Loucy (cell line): ENCODE measurements at regions not wholly inside any gene's neighbourhood (a gene's known extent, or its start where the extent isn't known, plus 50 kb on each side); places are given as distances from the start of the nearest gene placed in this dataset.
A peak's percentile ranks its signal among the peaks of the same experiment; 100 is the strongest.

ENCODE experiments used
- H2AFZ ChIP-seq: fragments of 200-600 bp; sonication (generic); 2 replicates; pipeline ENCODE4 v1.6.0; 2016; ENCODE audit warnings: antibody characterized with exemption, mild to moderate bottlenecking, low read length, moderate library complexity
- H3F3A ChIP-seq: fragments of 200-600 bp; 2 replicates; pipeline ENCODE4 v1.6.0; 2016; ENCODE audit warnings: antibody characterized with exemption, low read depth, mild to moderate bottlenecking
- H3K27me3 ChIP-seq: fragments of 200-600 bp; sonication (generic); 2 replicates; pipeline ENCODE4 v1.6.1; 2014; ENCODE audit warnings: low read length, mild to moderate bottlenecking; ENCODE audit not compliant: insufficient read depth, poor library complexity, severe bottlenecking
- H3K36me3 ChIP-seq: fragments of 200-600 bp; sonication (generic); 2 replicates; pipeline ENCODE4 v1.6.1; 2016; ENCODE audit warnings: low read length; ENCODE audit not compliant: insufficient read depth
- H3K4me1 ChIP-seq: fragments of 200-600 bp; sonication (generic); 2 replicates; pipeline ENCODE4 v1.5.1; 2014; ENCODE audit warnings: low read length, mild to moderate bottlenecking; ENCODE audit not compliant: insufficient read depth, poor library complexity, severe bottlenecking
- H3K4me2 ChIP-seq: fragments of 200-600 bp; sonication (generic); 2 replicates; pipeline ENCODE4 v1.6.0; 2014; ENCODE audit warnings: antibody characterized with exemption, low read length, low read depth, mild to moderate bottlenecking; ENCODE audit not compliant: poor library complexity, severe bottlenecking
- H3K4me3 ChIP-seq: fragments of 200-600 bp; sonication (generic); 2 replicates; pipeline ENCODE4 v1.5.1; 2014; ENCODE audit warnings: low read length, mild to moderate bottlenecking, mixed read lengths; ENCODE audit not compliant: poor library complexity, severe bottlenecking
- H3K79me2 ChIP-seq: fragments of 200-600 bp; sonication (generic); 2 replicates; pipeline ENCODE4 v1.6.1; 2014; ENCODE audit warnings: low read length; ENCODE audit not compliant: insufficient read depth
- H3K9ac ChIP-seq: fragments of 200-600 bp; sonication (generic); 2 replicates; pipeline ENCODE4 v1.6.0; 2014; ENCODE audit warnings: mild to moderate bottlenecking, low read depth, low read length, moderate library complexity; ENCODE audit not compliant: poor library complexity, severe bottlenecking
- H3K9me2 ChIP-seq: fragments of 200-600 bp; sonication (generic); replicated peaks from 2 replicates; pipeline ENCODE4 v1.6.1; 2016; ENCODE audit warnings: low read depth, low read length, mixed read lengths
- H3K9me3 ChIP-seq: fragments of 200-600 bp; sonication (generic); 2 replicates; pipeline ENCODE4 v1.6.1; 2014; ENCODE audit warnings: mild to moderate bottlenecking, antibody characterized with exemption, low read length, low read depth; ENCODE audit not compliant: insufficient read depth
- H4K20me1 ChIP-seq: fragments of 200-600 bp; sonication (generic); 2 replicates; pipeline ENCODE4 v1.6.0; 2014; ENCODE audit warnings: antibody characterized with exemption, low read length, mild to moderate bottlenecking; ENCODE audit not compliant: insufficient read depth, poor library complexity, severe bottlenecking
- EZH2phosphoT487 ChIP-seq: fragments of 200-600 bp; IDR thresholded peaks from 2 replicates; pipeline ENCODE4 v1.6.1; 2018; ENCODE audit warnings: antibody characterized with exemption, mild to moderate bottlenecking, moderate library complexity, borderline replicate concordance
- TF ChIP-seq, protein P1 (sequence below): fragments of 200-600 bp; sonication (generic); conservative IDR thresholded peaks from 2 replicates; pipeline ENCODE4 v1.5.1; 2014; ENCODE audit warnings: mild to moderate bottlenecking, antibody characterized with exemption, low read length

- Histone ChIP-seq H3K4me2 (no peak overlapping the region), H4K20me1 (no peaks in the 10 kb centered on the region), H3K9ac (no peak overlapping the region), H3K36me3 (no peaks in the 10 kb centered on the region), H3K9me3 (no peaks in the 10 kb centered on the region), H3K27me3 (no peaks in the 10 kb centered on the region), H2AFZ (no peak overlapping the region), H3K4me1 (peaks cover 29% of the 10 kb centered on the region), H3K4me3 (no peak overlapping the region), H3K79me2 (no peaks in the 10 kb centered on the region), H3K9me2 (no peaks in the 10 kb centered on the region), H3F3A (peaks cover 6% of the 10 kb centered on the region)
- no peak for TF ChIP-seq EZH2phosphoT487
- TF ChIP-seq, protein P1, sequence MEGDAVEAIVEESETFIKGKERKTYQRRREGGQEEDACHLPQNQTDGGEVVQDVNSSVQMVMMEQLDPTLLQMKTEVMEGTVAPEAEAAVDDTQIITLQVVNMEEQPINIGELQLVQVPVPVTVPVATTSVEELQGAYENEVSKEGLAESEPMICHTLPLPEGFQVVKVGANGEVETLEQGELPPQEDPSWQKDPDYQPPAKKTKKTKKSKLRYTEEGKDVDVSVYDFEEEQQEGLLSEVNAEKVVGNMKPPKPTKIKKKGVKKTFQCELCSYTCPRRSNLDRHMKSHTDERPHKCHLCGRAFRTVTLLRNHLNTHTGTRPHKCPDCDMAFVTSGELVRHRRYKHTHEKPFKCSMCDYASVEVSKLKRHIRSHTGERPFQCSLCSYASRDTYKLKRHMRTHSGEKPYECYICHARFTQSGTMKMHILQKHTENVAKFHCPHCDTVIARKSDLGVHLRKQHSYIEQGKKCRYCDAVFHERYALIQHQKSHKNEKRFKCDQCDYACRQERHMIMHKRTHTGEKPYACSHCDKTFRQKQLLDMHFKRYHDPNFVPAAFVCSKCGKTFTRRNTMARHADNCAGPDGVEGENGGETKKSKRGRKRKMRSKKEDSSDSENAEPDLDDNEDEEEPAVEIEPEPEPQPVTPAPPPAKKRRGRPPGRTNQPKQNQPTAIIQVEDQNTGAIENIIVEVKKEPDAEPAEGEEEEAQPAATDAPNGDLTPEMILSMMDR = no peak
Measured at GRCh38 chr12:28866715-28867503, 282.2 kb upstream of the FAR2 start.

DNA sequence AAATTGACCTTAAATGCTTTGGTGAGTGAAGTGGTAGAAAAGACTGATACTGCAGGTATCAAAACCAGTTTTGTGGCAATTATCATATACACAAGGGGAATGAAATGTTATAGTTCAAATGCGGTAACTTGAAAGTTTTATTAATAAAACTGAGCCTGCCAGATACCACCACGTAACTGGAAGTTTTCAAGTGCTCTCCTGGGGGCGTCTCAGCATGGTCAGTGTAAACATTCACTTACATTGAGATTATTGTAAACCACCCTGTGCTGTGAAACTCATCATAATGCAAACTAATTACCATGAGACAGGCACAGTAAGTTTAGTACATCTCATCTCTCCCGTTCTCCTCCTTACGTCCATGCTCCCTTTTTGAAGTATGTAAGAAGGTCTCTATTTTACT lies 280.7 kb upstream of the FAR2 start:
- H3K9me3 ChIP-seq = no peaks in the 10 kb centered on the region
- H3K4me2 ChIP-seq = no peak overlapping the region
- TF ChIP-seq, protein P1 = no peak
- TF ChIP-seq EZH2phosphoT487 = no peak
- no peaks in the 10 kb centered on the region for H3K36me3 ChIP-seq
- H3F3A ChIP-seq = peaks cover 6% of the 10 kb centered on the region
- no peaks in the 10 kb centered on the region for H3K79me2 ChIP-seq
- H3K9me2 ChIP-seq = no peaks in the 10 kb centered on the region
- no peaks in the 10 kb centered on the region for H3K27me3 ChIP-seq
- no peak overlapping the region for H2AFZ ChIP-seq
- peaks cover 36% of the 10 kb centered on the region for H3K4me1 ChIP-seq
- H3K9ac ChIP-seq = no peak overlapping the region
- no peaks in the 10 kb centered on the region for H4K20me1 ChIP-seq
- no peak overlapping the region for H3K4me3 ChIP-seq

- Histone ChIP-seq H3K9ac (no peak overlapping the region), H3K4me3 (no peak overlapping the region), H2AFZ (no peak overlapping the region), H3K27me3 (no peaks in the 10 kb centered on the region), H3F3A (peaks cover 6% of the 10 kb centered on the region), H3K9me3 (no peaks in the 10 kb centered on the region), H3K4me2 (peak overlapping the region; percentile 42), H4K20me1 (no peaks in the 10 kb centered on the region), H3K9me2 (no peaks in the 10 kb centered on the region), H3K36me3 (no peaks in the 10 kb centered on the region), H3K79me2 (no peaks in the 10 kb centered on the region), H3K4me1 (peaks cover 36% of the 10 kb centered on the region)
- TF ChIP-seq, protein P1 = no peak
- TF ChIP-seq EZH2phosphoT487 = no peak
Measured at GRCh38 chr12:28869197-28869596, 279.9 kb upstream of the FAR2 start.
